Testis (tissue), 2 donors: ENCODE measurements at regions not wholly inside any gene's neighbourhood (a gene's known extent, or its start where the extent isn't known, plus 50 kb on each side); places are given as distances from the start of the nearest gene placed in this dataset.

ENCODE experiments used
- CTCF ChIP-seq, 3 experiments: fragments of 450-650 bp in 2 of 3; fragments of 200-600 bp in 1 of 3; sonication (generic) in 1 of 3; IDR thresholded peaks; one replicate each; pipeline ENCODE4 v1.5.1; 2016 to 2019; ENCODE audit warnings: antibody characterized with exemption in 3 of 3, mild to moderate bottlenecking in 2 of 3, moderate library complexity in 1 of 3
- POLR2A ChIP-seq: fragments of 450-650 bp; IDR thresholded peaks from one replicate; pipeline ENCODE4 v1.6.1; 2017; ENCODE audit warnings: antibody characterized with exemption, mild to moderate bottlenecking, moderate library complexity

GRCh38 chr1:29973406-29973805 lies 737.1 kb downstream of the PTPRU start:
- no peak for TF ChIP-seq CTCF (IDR thresholded peaks at IDR 0.05)
- no peak for TF ChIP-seq POLR2A
